ENCODE measurements at regions not wholly inside any gene's neighbourhood (a gene's known extent, or its start where the extent isn't known, plus 50 kb on each side); places are given as distances from the start of the nearest gene placed in this dataset.

GRCh38 chr15:58235961-58236360 lies 97.8 kb downstream of the AQP9 start:
- no peak for DNase-seq (ENCODE audit: low read depth in 2 of 2)

GRCh38 chr15:58240191-58240932 lies 102.2 kb downstream of the AQP9 start:
- no peak for DNase-seq (ENCODE audit: low read depth in 2 of 2)

GRCh38 chr15:58241872-58242271 lies 103.7 kb downstream of the AQP9 start:
- DNase-seq (ENCODE audit: low read depth in 2 of 2): no peak

GRCh38 chr15:58243070-58243469 lies 104.9 kb downstream of the AQP9 start:
- DNase-seq (ENCODE audit: low read depth in 2 of 2): no peak

- no peak for DNase-seq (ENCODE audit: low read depth in 2 of 2)
These were observed 106.4 kb downstream of the AQP9 start for GRCh38 chr15:58244536-58244935.

- no peak for DNase-seq (ENCODE audit: low read depth in 2 of 2)
These were observed 107.9 kb downstream of the AQP9 start for GRCh38 chr15:58246041-58246440.

- no peak for DNase-seq (ENCODE audit: low read depth in 2 of 2)
These were observed 110.0 kb downstream of the AQP9 start for GRCh38 chr15:58247855-58248842.

GRCh38 chr15:58249646-58250312 lies 111.6 kb downstream of the AQP9 start:
- DNase-seq (ENCODE audit: low read depth in 2 of 2): no peak

GRCh38 chr15:58252586-58253323 lies 114.6 kb downstream of the AQP9 start:
- DNase-seq (ENCODE audit: low read depth in 2 of 2): no peak

- no peak for DNase-seq (ENCODE audit: low read depth in 2 of 2)
These were observed 119.7 kb downstream of the AQP9 start for GRCh38 chr15:58257776-58258325.

GRCh38 chr15:58258501-58259292 lies 120.5 kb downstream of the AQP9 start:
- DNase-seq (ENCODE audit: low read depth in 2 of 2): no peak

- no peak for DNase-seq (ENCODE audit: low read depth in 2 of 2)
These were observed 122.1 kb downstream of the AQP9 start for GRCh38 chr15:58260205-58260724.

- DNase-seq (ENCODE audit: low read depth in 2 of 2): no peak
These were observed 122.6 kb downstream of the AQP9 start for GRCh38 chr15:58260725-58261267.

GRCh38 chr15:58261368-58261767 lies 123.2 kb downstream of the AQP9 start:
- no peak for DNase-seq (ENCODE audit: low read depth in 2 of 2)

GRCh38 chr15:58264053-58264971 lies 126.1 kb downstream of the AQP9 start:
- no peak for DNase-seq (ENCODE audit: low read depth in 2 of 2)

GRCh38 chr15:58267051-58267450 lies 128.9 kb downstream of the AQP9 start:
- no peak for DNase-seq (ENCODE audit: low read depth in 2 of 2)

- no peak for DNase-seq (ENCODE audit: low read depth in 2 of 2)
These were observed 130.6 kb downstream of the AQP9 start for GRCh38 chr15:58268746-58269267.
